GM13977 (cell line): ENCODE measurements at regions not wholly inside any gene's neighbourhood (a gene's known extent, or its start where the extent isn't known, plus 50 kb on each side); places are given as distances from the start of the nearest gene placed in this dataset.

Source experiments
- DNase-seq: peaks from one replicate; pipeline ENCODE4 v3.0.0; 2012; ENCODE audit warnings: low spot score
- CTCF ChIP-seq: IDR thresholded peaks from 2 replicates; pipeline ENCODE4 v1.5.1; 2012; ENCODE audit warnings: mild to moderate bottlenecking, control low read depth; ENCODE audit not compliant: insufficient read depth; ENCODE audit errors: extremely low read depth, missing control alignments
- in situ Hi-C: fragments of 300-500 bp; cut with MboI; formaldehyde crosslinking; loops from one replicate; pipeline ENCODE4 v1.12.0; 2022; ENCODE audit warnings: low sequenced_read_pairs, low pct_unique_long_range_greater_than_20kb, mixed read lengths, inconsistent platforms; ENCODE audit not compliant: unreplicated experiment

GRCh38 chr1:72355899-72356298, 73.6 kb upstream of the NEGR1 start:
- in situ Hi-C loops: no loop called here
- no peak for DNase-seq
- TF ChIP-seq CTCF: no peak

GRCh38 chr1:72341661-72342060, 59.3 kb upstream of the NEGR1 start:
- TF ChIP-seq CTCF: no peak
- DNase-seq: no peak
- in situ Hi-C loops: no loop called here

- in situ Hi-C loops: no loop called here
- DNase-seq: no peak
- TF ChIP-seq CTCF: no peak
Observed at GRCh38 chr1:72336776-72337175, 54.4 kb upstream of the NEGR1 start.
